Cardiac septum (tissue), 1 donor: ENCODE measurements at regions not wholly inside any gene's neighbourhood (a gene's known extent, or its start where the extent isn't known, plus 50 kb on each side); places are given as distances from the start of the nearest gene placed in this dataset.
"Not testable (repeated sequence)": the region's sequence is repeated elsewhere in the genome, so short reads cannot be mapped to it uniquely, and the experiment has no call there.

Source experiments
- DNase-seq: peaks from one replicate; pipeline ENCODE4 v3.0.0-alpha.2; 2020; ENCODE audit warnings: low spot score
- intact Hi-C: fragments of 100-400 bp; cut with DNase I; formaldehyde crosslinking; loops from one replicate; pipeline ENCODE4 v1.14.0; 2022
- donor health status: DM: no; HTN: no; CAD: no.

DNA sequence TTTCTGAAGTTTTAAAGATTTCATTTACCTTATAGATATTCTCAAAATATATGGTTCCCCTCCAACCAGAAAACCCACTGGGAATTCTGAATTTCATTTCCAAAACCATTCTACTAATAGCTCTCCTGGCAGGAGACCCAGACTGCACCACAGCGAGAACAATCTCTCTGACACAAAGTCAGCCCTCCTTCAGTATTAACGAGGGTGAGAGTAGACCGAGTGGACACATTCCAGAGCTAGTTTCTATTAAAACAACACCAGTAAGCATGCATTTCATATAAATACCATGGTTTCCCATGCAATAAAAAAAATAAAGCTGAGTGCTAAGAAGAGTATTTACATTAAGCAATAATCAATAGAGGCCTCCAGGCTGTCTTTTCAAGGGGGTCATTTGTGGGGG, 899.6 kb upstream of the SLC35B3 start:
- intact Hi-C loops = no loop called here
- DNase-seq = no peak

DNA sequence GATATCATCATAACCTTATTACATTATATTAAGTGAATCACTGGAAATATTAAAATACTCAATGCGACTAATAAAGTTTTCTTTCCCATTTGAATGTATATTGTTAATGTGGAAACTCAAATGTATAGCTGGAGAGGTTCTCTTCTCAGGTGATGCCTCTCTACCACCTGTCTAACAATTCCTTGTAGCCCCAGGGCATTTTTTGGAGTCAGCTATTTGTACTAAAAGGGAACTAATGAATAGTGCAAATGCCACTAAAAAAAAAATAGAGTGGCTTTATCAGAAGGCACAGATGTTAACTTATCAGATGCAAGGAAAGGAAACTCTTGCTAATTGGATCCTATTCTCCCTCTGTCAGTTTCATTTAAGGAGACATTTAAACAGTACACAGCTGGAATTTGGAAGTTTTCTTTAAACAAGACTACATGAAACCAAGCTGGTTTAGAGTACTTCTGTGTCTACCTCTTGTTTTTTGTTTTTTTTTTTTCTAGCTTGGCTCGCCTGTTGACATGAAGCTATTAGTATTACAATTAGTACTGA, 897.0 kb upstream of the SLC35B3 start:
- DNase-seq = no peak

DNA sequence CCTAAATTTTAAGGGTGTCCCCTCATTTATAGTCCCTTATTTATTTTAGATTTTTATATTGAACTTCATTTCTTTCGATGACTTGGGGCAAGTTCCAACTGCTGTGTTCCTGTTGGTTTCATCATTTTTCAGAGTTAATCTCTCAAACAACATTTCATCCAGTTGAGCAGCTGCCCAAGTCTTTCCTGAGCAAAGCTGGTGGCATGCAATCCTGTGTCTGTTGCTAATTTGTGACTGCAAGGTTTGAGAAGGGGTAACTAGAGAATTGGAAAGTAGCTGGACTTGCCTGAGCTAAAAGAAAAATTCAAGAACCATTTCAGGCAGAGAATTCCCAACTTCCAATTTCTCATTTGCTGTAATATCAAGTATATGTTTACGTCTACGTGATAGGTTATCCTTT, 881.5 kb upstream of the SLC35B3 start:
- DNase-seq = no peak
- intact Hi-C loops = no loop called here

More for the DNA sequence above, 897.0 kb upstream of the SLC35B3 start:
- intact Hi-C loops = no loop called here

DNA sequence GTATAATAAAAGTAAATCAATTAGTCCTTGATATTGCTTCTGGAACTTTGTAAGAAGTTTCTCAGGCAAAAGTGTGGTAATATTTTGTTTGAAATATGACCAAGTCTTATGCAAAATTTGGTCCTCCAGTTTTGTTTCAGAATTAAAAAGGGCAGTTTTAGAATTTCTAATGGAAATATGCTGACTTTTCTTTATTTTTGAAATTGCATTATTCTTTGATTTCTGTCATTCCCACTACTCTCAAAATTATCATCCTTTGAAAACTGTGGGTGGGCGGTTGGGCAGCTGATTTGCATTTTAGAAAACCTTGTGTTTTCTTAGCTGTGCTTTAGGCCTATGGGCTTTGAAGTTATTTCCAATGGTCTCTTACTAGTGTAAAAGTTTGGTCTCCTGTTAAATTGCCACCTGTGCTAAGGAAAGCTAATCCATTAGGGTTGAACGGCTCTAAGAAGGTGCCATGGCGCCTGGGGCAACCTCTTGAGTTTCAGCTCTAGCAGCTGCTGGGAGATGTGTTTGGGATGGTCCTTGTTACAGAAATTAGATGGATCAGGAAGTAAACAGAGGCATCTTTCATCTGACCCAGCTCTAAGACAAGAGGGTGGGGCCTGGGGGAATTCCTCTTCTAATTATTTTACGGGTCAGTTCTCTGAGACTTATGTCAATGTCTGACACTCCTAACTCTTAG, 880.8 kb upstream of the SLC35B3 start:
- DNase-seq = no peak
- intact Hi-C loops = no loop called here

DNA sequence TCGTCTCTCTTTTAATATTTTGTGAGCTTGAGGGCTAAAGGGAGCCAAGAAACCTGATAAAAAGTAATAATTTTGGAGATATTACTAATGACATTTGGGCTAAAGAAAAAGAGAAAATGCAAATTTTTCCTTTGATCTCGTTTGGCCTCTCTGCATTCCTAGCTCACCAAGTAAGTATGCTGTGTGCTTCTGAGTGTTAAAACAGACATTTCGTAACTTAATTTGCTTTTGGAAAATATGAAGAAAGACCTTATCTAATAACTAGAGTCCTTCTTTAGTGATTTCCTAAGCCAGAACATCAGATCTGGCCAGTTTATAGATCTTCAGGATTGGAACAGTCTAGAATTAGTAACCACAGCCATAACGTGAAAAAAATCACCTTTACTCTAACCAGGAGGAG, 872.9 kb upstream of the SLC35B3 start:
- DNase-seq = no peak
- intact Hi-C loops = no loop called here

DNA sequence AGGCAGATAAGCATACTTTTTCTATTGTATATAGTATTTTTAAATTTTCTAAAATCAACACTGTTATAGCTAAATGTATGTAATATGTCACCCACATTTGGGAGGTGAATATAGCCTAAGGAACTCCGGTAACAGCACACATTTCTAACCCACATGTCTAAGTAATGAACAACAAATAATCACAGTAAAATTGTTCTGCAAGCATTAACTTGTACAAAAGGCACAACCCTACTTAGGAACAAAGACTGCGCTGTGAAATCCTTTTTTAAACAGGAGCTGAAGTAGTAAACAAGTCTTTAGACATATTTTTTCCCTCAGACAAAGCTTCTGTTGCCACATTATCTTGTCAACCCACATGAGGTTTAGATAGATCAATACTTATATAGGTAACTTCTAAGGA, 872.4 kb upstream of the SLC35B3 start:
- intact Hi-C loops = no loop called here
- DNase-seq = no peak

DNA sequence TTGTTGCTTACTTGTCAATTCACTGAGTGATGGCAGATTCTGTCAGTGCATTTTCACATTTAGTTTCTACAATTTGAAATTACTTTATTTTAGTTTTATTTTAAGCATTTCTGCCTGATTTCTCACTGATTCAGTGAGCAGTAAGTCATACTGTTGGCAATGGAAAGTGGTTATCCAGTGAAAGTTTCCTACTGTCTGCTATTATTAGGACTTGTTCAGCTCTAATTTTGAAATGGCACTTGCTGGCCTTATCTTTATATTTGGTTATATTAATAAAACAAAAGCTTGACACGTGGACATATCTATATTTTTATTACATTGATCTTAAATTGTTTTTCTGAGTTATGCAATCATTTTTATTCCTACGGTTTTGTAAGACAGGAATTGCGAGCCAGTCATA, 871.8 kb upstream of the SLC35B3 start:
- DNase-seq = no peak
- intact Hi-C loops = no loop called here

DNA sequence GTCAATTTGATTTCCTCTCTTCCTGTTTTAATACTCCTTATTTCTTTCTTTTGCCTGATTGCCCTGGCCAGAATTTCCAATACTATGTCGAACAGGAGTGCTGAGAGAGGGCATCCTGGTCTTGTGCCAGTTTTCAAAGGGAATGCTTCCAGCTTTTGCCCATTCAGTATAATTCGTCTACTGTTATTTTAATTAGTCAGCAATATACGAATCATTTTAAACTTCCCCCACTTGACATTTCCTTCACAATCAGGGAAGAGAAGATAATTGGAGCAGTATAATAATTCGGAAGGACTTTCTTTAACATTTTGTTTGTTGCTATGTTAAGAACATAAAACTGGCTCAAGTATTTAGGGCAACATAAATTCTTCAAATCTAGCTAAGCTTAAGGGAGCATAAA, 860.3 kb upstream of the SLC35B3 start:
- intact Hi-C loops = no loop called here
- no peak for DNase-seq

DNA sequence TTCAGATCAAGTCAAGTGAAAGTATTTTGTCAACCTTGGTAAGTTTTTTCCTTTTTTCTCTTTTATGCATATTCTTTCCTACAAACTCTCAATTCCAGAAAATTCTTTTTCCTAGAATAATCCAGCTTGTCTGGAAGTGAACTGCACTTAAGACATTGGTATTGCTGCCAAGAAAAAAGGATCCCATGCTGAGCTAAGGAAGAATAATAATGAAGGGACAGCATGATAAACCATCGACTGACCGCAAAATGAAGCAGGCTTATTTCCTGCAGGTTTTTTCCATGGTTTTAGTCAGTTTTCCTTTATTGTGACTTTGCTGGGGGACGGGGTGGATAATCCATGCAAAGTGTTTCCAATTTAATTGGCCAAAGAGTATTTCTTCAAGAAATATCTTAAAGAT, 857.6 kb upstream of the SLC35B3 start:
- intact Hi-C loops = no loop called here
- DNase-seq = no peak

DNA sequence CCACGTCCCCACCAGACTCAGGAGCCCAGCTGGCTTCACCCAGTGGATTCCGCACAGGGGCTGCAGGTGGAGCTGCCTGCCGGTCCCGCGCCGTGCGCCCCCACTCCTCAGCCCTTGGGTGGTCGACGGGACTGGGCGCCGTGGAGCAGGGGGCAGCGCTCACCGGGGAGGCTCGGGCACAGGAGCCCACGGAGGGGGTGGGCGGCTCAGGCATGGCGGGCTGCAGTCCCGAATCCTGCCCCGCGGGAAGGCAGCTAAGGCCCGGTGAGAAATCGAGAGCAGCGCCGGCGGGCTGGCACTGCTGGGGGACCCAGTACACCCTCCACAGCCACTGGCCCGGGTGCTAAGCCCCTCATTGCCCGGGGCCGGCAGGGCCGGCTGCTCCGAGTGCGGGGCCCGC, 855.0 kb upstream of the SLC35B3 start:
- DNase-seq, intact Hi-C loops: not testable (repeated sequence)

DNA sequence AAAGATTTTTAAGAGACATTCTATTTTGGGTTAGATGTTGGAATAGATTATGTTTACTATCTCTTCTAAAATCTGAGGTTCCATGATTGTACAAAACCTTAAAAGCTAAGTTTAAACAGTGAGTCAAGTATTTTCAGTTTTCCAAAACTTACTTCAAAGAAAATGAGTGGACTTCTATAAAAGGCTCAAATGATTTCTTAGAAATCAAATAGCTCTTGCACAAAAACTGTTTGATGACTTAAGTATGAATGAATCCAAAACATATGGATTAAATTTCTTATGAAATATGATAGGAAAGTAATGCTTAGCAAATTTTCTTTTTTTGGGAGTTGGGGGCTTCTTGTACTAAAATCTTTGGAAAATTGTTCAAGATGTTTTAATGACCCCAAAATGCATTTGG, 837.3 kb upstream of the SLC35B3 start:
- intact Hi-C loops = no loop called here
- no peak for DNase-seq

DNA sequence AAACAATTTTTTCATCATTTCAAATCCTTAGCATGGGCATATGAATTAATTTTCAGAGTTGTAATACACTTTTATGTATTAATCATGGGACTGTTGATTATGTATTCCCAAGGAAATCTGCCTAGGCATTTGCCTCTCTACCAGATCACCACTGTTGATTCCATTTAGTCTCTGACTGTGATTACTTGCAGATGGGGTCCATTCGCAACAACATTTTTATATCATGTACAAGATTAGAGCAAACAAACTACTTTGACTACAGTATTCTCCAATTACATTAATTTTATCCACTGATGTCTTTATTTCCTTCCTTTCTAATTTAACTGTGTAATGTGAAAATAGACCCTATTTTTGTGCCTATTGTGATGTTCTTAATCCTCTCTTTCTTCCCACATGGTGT, 831.4 kb upstream of the SLC35B3 start:
- DNase-seq = no peak
- intact Hi-C loops = no loop called here

DNA sequence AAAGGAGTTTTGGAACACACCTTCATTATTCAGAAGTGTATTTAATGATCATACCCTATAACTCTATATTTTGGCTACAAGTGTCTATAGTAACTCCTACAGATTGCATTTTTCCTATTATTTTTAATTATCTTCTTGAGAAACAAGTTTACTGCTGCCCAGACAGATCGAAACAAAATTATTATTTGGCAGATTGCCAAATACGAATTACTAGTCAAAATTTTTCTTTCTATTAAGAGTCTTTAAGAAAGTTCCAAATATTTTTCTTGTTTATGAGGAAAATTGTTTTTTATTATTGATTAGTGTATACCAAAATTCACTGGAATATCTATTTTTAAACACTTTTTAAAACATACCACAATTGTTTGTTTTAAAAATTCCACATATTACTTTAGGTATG, 821.9 kb upstream of the SLC35B3 start:
- intact Hi-C loops = no loop called here
- no peak for DNase-seq

DNA sequence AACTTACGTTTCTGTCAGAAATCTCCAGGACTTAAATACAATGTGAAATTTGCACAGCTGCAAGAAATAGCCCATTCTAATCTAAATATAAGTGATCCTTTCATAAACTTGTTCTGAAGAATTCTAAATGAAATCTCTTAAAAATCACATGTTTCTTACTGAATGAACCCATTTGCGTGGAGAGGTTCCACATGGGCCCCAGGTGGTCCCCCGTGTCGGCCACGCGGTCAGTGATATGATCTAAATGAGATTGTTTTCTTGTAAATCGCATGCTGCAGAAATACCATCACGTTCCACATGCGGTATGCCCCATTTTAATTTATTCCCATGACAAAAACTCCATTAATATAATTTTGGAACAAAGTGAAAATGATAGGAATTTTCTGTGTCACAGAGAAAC, 818.9 kb upstream of the SLC35B3 start:
- no peak for DNase-seq
- intact Hi-C loops = no loop called here

DNA sequence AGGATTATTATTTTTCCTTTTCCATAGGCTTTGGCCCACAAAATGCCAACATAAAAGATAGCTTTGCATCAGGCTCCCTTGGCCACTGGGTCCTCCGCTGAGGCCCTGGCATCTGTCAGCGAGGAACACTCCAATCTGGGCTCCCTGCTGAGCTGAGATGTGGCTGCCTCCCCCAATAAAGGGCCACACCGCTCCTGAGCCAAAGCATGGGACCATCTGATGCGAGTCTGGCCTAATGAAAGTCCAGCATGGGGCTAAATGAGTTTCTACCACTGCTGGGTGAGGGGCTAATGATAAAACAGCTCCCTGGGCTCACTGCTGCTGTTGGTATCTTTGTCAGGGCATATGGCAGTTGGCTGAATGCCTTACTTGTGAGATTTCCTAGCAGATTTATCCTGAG, 817.5 kb upstream of the SLC35B3 start:
- no peak for DNase-seq
- intact Hi-C loops = no loop called here

DNA sequence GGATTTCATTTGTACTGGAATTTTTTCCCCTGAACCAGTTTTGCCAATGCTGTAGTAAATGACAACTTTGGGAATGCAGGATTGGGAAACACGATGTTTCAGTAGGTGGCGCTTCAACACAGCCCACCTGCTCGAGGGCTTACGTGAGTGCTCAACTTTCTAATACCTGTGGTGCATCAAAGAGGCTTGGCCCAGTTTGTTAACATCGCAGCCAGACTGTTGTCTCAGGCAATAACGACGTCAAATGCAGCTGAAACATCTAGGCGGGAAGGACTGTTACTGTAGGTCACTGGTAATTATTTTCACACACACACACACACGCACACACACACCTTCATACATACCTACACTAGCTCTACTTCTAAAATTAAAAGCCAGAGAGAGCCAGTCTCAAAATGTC, 815.5 kb upstream of the SLC35B3 start:
- no peak for DNase-seq
- intact Hi-C loops = loop anchor here (2.0 kb wide), 1 partner anchor 162 kb away; no protein-coding TSS in a partner anchor

DNA sequence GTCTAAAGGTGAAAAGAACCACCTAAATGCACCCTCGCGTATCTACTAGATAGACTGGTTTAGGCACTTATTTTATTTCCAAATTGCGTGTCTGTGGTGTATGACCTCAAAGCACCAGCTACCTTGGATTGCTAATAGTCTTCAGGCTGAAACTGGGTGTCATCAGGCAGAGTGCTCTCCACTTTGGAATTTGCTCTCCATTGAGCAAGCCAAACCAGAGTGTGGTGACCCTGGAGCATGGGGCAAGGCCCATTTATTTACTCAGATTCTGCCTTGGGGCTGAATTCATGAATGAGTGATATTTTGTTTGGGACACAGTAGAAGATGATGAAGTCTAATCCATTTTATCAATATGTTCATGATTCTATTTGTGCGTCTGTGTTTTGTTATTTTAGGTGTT, 812.8 kb upstream of the SLC35B3 start:
- no peak for DNase-seq
- intact Hi-C loops = no loop called here

DNA sequence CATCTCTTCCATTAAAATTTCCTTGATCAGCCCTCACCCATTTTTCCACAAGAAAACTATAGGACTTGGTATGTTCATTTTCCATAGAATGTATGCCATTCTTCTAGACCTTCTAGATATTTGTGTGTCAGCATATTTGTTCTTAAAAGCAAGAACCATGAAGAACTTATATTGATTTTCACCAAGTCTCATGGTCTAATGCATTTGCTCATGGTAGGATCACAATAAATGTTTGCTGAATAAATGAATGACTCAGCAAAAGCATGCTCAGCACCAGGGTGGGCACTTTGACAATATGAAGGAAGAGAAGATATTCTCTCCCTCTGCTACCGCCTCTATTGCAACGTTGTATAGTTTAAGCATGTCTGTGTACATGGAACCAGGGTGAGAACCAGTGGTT, 805.5 kb upstream of the SLC35B3 start:
- DNase-seq = no peak
- intact Hi-C loops = no loop called here

DNA sequence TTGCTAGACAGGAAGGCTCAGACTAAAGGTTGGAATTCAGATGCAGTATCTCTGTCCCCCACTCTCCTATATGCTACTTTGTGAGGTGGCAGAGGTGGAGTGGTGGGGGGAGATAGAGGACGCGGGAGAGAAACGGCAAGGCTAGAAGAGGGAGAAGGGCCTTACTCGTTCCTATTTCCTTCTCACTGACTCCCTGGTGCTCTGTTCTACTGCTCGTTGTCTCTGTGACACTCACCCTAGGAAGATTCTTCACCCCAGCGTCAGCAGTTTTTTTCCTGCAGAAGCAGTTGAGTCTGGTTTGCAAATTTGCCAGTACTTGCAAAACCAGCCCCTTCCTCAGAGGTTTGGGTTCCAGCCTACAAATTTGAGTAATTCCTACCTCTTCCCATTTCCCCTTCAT, 801.1 kb upstream of the SLC35B3 start:
- DNase-seq = no peak
- intact Hi-C loops = no loop called here

DNA sequence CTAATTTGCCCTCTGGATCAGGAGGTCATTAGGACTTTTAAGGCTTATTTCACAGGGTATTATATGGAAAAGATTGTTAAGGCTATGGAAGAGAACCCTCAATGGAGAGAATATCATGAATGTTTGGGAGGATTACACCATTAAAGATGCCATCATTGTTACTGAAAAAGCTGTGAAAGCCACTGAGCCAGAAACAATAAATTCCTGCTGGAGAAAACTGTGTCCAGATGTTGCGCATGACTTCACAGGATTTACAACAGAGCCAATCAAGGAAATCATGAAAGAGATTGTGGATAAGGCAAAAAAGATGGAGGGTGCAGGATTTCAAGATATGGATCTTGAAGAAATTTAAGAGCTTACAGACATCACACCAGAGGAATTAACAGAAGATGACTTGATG, 798.3 kb upstream of the SLC35B3 start:
- intact Hi-C loops = no loop called here
- DNase-seq = no peak

DNA sequence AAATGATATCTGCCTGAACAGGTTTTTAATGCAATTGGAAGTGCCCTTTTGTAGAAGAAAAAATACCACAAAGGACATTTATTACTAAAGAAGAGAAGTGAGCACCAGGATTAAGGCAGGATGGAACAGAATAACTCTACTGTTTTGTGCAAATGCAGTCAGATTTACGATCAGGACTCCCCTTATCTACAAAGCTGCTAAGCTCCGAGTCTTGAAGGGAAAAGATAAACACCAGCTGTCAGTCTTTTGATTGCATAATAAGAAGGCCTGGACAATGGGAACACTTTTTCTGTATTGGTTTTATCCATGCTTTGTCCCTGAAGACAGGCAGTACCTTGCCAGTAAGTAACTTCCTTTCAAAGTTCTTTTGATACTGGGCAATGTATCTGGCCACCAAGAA, 797.9 kb upstream of the SLC35B3 start:
- intact Hi-C loops = no loop called here
- DNase-seq = no peak

DNA sequence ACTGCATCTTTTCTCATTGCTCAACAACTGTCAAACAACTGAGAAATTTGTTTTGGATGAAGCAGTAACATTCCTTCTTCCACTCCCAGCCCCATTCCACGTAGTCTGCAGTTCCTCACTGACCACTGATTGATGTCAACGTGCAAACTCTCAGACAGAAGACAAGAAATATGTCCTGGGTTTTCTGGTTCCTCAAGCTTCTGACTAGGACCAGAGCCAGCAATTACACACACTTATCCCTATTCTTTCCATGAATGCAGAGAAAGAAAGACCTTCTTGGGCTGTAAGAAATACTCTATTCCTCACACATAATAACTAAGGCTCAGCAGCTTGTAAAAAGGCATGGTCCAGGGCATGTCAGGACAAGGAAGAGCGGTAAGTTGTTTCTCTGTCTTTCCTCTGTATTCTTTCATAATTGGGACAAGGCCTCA, 790.1 kb upstream of the SLC35B3 start:
- DNase-seq = no peak
- intact Hi-C loops = no loop called here
